Panc1 (cell line): ENCODE measurements at regions not wholly inside any gene's neighbourhood (a gene's known extent, or its start where the extent isn't known, plus 50 kb on each side); places are given as distances from the start of the nearest gene placed in this dataset.
A peak's percentile ranks its signal among the peaks of the same experiment; 100 is the strongest.
"Not testable (repeated sequence)": the region's sequence is repeated elsewhere in the genome, so short reads cannot be mapped to it uniquely, and the experiment has no call there.

Source experiments
- ATAC-seq: fragments of 200-7000 bp; cut with Tn5 transposase; 2 replicates; pipeline ENCODE4 v1.9.1; 2020; ENCODE audit warnings: mild to moderate bottlenecking, moderate library complexity
- BruUV-seq: library from RNA; stranded (reverse); fragments of 400-500 nt; replicated peaks from 2 replicates; lab custom pipeline; 2021; lab: Mats Ljungman, UMichigan
- CTCF ChIA-PET: fragments of 300-600 bp; sonication (Branson Sonifier 250); formaldehyde crosslinking; loops from one replicate; lab custom pipeline; 2022; ENCODE audit warnings: antibody characterized with exemption; lab: Charles Lee
- POLR2A ChIA-PET: fragments of 300-600 bp; sonication (Branson Sonifier 250); formaldehyde crosslinking; loops from one replicate; lab custom pipeline; 2022; ENCODE audit warnings: antibody characterized with exemption; lab: Charles Lee
- DNase-seq: peaks from one replicate; pipeline ENCODE4 v3.0.0-alpha.2; 2010; ENCODE audit warnings: low read depth, low spot score
- H3K27ac ChIP-seq: 2 replicates; pipeline ENCODE4 v1.5.1; 2011; ENCODE audit warnings: mild to moderate bottlenecking, low read length, inconsistent platforms
- H3K27me3 ChIP-seq: fragments of 200-500 bp; sonication (Bioruptor generic); 2 replicates; pipeline ENCODE4 v1.6.0; 2014; ENCODE audit warnings: low read length, inconsistent platforms; ENCODE audit not compliant: control insufficient read depth, insufficient read depth
- H3K36me3 ChIP-seq: fragments of 200-500 bp; sonication (Bioruptor generic); 2 replicates; pipeline ENCODE4 v1.5.1; 2014; ENCODE audit warnings: inconsistent platforms, mild to moderate bottlenecking, low read length, moderate library complexity; ENCODE audit not compliant: control insufficient read depth, insufficient read depth
- H3K4me1 ChIP-seq: 2 replicates; pipeline ENCODE4 v1.5.1; 2011; ENCODE audit warnings: inconsistent platforms, mild to moderate bottlenecking, low read length, moderate library complexity; ENCODE audit not compliant: control insufficient read depth, insufficient read depth
- H3K4me3 ChIP-seq, 2 experiments: 2 replicates each; pipeline ENCODE4 v1.5.1; 2011 to 2012; ENCODE audit warnings: low read depth in 2 of 2, low read length in 2 of 2, mild to moderate bottlenecking in 2 of 2, inconsistent platforms in 1 of 2, moderate library complexity in 1 of 2
- H3K9me3 ChIP-seq: fragments of 200-500 bp; sonication (Bioruptor generic); 2 replicates; pipeline ENCODE4 v1.5.1; 2014; ENCODE audit warnings: low read depth, mild to moderate bottlenecking, inconsistent platforms, low read length, moderate library complexity; ENCODE audit not compliant: control insufficient read depth, insufficient read depth
- in situ Hi-C: cut with HindIII; loops from 2 replicates; pipeline ENCODE4 v1.10.0; 2016; ENCODE audit warnings: low sequenced_read_pairs, low pct_unique_long_range_greater_than_20kb
- intact Hi-C: fragments of 100-400 bp; cut with micrococcal nuclease; formaldehyde crosslinking; loops from one replicate; pipeline ENCODE4 v1.10.0; 2022; ENCODE audit not compliant: unreplicated experiment

- in situ Hi-C loops, H3K9me3 ChIP-seq, H3K27me3 ChIP-seq, H3K36me3 ChIP-seq, intact Hi-C loops, CTCF ChIA-PET, POLR2A ChIA-PET, DNase-seq, H3K4me3 ChIP-seq, ATAC-seq, BruUV-seq, H3K27ac ChIP-seq, H3K4me1 ChIP-seq: not testable (repeated sequence)
Measured at GRCh38 chr14:105585290-105585689, 58.9 kb downstream of the TMEM121 start.

- H3K9me3 ChIP-seq, ATAC-seq, H3K27me3 ChIP-seq, H3K4me1 ChIP-seq, BruUV-seq, intact Hi-C loops, POLR2A ChIA-PET, DNase-seq, H3K27ac ChIP-seq, CTCF ChIA-PET, H3K36me3 ChIP-seq, H3K4me3 ChIP-seq, in situ Hi-C loops: not testable (repeated sequence)
Measured at GRCh38 chr14:105585722-105586121, 59.3 kb downstream of the TMEM121 start.

- H3K4me1 ChIP-seq, DNase-seq, H3K9me3 ChIP-seq, BruUV-seq, CTCF ChIA-PET, H3K4me3 ChIP-seq, H3K36me3 ChIP-seq, in situ Hi-C loops, POLR2A ChIA-PET, intact Hi-C loops, H3K27ac ChIP-seq, H3K27me3 ChIP-seq: not testable (repeated sequence)
- ATAC-seq, result peak; percentile 71; the same call in 1 of the 2 replicates
Measured at GRCh38 chr14:105586144-105586872, 59.9 kb downstream of the TMEM121 start.

GRCh38 chr14:105587034-105587433 is 60.7 kb downstream of the TMEM121 start:
- H3K4me3 ChIP-seq, ATAC-seq, H3K27me3 ChIP-seq, in situ Hi-C loops, DNase-seq, CTCF ChIA-PET, POLR2A ChIA-PET, BruUV-seq, intact Hi-C loops, H3K27ac ChIP-seq, H3K4me1 ChIP-seq, H3K9me3 ChIP-seq, H3K36me3 ChIP-seq: not testable (repeated sequence)

- CTCF ChIA-PET, H3K27me3 ChIP-seq, H3K36me3 ChIP-seq, intact Hi-C loops, ATAC-seq, H3K4me1 ChIP-seq, H3K4me3 ChIP-seq, BruUV-seq, POLR2A ChIA-PET, H3K27ac ChIP-seq, in situ Hi-C loops, H3K9me3 ChIP-seq, DNase-seq: not testable (repeated sequence)
Measured at GRCh38 chr14:105587482-105588235, 61.3 kb downstream of the TMEM121 start.
